ENCODE measurements at regions not wholly inside any gene's neighbourhood (a gene's known extent, or its start where the extent isn't known, plus 50 kb on each side); places are given as distances from the start of the nearest gene placed in this dataset.
"Not testable (repeated sequence)": the region's sequence is repeated elsewhere in the genome, so short reads cannot be mapped to it uniquely, and the experiment has no call there.

GRCh38 chr13:81069822-81070221 lies 728.9 kb upstream of the SPRY2 start:
- not testable (repeated sequence) for DNase-seq

- no peak for DNase-seq
Measured at GRCh38 chr13:81058916-81059290, 718.0 kb upstream of the SPRY2 start.

GRCh38 chr13:81058211-81058915 lies 717.4 kb upstream of the SPRY2 start:
- DNase-seq = no peak

DNA sequence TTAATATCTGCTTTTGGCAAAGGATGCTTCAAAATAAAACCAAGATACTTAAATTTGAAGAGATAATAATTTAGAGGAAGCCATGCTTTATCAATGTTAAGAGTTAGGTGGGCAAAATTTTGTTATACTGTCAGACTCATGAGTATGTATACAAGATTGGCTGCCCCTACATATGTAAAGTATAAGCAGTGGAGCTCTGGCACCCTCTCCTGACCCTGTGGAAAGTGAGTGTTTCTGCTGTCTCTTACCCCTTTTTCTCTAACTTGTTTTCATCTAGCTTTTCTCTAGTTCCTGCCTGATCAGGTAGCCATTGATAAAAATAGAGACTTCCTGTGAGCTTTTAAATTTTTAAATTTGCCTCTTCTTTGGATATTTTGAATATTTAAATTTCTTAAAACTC lies 710.9 kb upstream of the SPRY2 start:
- no peak for DNase-seq

GRCh38 chr13:81048026-81048461 lies 707.1 kb upstream of the SPRY2 start:
- no peak for DNase-seq

DNA sequence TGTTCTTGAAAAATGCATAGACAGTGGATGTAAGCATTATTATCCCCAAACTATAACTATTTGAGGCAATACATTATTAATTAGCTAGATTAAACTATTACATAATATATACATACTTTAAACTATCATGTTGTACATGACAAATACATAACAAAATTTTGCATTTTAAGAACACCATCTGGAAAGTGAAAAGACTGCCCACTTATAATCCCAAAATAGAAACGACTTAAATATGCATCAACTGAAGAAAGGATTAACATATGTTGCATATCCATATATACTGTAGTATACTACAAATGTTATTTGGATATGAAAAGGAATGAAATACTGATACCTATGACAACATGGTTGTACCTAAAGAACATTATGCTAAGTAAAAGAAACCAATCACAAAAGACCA lies 700.8 kb upstream of the SPRY2 start:
- DNase-seq = no peak

DNA sequence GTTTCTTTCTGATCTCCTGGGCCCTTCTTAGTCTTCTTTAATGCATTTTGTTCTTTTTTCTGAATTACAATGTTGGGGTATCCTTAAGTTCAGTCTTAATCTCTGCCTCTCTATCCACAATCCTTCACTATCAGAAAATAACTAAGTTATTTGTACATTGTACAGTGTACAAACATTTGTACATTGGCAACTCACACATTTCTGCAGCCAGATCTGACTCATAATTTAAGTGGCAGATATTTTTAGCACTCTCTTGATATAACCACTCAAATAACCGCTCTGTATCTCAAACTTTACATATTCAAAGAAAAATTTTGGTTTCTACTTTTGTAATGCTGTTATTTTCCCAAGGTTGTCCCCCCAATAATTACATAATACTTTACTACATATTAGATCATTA lies 691.1 kb upstream of the SPRY2 start:
- no peak for DNase-seq

DNA sequence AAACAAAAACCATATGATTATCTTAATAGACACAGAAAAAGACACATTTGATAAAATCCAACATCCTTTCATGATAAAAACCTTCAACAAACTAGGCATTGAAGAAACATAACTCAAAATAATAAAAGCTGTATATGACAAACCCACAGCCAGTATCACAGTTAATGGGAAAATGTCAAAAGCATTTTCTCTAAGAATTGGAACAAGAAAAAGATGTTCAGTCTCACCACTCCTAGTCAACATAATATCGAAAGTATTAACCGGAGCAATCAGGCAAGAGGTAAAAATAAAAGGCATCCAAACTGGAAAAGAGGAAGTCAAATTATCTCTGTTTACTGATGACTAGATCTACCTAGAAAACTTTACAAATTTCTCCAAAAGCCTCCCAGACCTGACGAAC lies 684.2 kb upstream of the SPRY2 start:
- DNase-seq = no peak

DNA sequence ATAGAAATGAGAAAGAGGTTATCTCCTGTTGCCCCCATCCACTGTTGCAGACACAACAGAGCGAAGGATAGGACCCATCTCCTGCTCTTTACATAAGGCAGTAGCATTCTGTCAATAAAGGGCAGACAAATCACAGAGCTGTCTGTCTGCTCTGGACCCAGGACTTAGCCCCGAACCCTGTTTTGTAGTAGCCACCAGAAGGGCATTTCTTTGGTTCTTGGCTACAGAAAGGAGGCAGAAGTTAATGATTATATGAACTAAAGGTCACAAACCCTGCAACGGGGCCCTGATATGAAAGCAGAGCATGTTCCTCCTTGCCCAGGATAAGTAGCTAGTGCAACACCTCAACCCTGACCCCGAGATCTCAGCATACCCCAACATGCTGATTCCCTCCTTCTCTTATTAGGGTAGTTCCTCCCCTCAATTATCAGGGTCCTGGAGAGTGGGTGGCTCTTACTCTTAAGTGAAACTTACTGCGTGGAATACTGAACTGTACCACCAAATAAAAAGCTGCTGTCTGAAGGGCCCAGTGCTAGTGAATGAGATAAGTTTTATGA lies 680.4 kb upstream of the SPRY2 start:
- DNase-seq = no peak

DNA sequence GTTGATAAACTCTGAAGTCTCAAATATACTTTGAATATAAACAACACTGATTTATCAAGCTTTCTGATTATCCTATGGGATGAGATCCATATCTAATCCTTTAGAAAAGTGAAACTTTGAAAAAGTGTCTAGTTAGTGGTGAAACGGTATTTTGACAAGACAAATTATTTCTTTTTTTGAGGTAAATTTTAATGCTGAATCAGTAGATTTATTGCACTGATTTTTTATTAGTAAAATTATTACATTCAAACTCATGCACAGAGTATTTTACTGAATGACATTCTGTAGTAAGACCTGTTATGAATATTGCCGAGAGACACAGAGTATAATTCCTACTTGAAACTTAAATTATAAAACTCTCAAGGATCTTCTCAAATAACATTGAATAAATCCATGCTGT lies 679.1 kb upstream of the SPRY2 start:
- no peak for DNase-seq

DNA sequence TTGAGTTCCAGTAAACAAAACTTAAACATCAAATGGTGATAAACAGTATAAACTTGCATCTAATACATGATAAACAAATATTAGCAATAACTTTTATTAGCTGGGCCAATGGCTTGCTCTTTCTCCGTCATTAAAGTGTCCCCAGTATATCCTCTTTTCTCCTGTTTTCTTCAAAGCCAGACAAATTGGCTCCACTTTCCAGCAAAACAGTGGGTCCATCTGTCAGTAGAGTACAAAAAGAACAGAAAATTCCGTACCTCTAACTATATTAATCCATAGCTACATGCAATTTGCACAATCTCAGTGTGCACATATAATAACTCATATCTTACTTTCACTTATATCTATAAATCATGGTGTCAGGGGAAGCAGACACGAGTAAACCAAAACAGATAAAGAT lies 678.0 kb upstream of the SPRY2 start:
- no peak for DNase-seq

DNA sequence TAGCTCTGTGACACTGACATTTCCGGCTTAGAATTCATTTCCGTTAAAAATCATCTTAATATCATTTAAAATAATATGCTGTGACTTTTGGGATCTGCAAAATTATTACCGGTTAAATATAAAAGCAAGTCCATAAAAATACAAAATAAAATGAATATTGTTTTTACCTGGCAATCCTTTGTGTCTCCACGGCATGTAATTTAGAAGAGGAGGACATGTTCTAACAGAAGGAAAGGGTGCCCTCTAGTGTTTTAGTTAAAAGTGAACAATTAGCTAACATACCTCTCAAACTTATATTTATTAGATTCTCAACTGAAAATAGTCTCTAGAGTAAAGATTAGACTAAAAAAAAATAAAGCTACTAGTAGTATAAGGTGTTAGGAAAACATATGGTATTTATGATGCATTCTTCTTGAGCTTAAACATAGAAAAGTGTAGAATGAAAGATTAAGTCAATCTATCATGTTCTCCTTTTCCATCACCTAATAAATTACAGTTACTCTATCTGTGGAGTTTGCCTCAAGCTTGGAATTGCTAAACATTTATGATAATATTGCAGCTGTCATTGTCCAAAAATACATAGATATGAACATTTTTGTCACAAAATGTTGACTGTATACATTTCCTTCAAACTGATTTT lies 676.7 kb upstream of the SPRY2 start:
- no peak for DNase-seq

- DNase-seq = no peak
Measured at GRCh38 chr13:81012031-81012430, 671.1 kb upstream of the SPRY2 start.

DNA sequence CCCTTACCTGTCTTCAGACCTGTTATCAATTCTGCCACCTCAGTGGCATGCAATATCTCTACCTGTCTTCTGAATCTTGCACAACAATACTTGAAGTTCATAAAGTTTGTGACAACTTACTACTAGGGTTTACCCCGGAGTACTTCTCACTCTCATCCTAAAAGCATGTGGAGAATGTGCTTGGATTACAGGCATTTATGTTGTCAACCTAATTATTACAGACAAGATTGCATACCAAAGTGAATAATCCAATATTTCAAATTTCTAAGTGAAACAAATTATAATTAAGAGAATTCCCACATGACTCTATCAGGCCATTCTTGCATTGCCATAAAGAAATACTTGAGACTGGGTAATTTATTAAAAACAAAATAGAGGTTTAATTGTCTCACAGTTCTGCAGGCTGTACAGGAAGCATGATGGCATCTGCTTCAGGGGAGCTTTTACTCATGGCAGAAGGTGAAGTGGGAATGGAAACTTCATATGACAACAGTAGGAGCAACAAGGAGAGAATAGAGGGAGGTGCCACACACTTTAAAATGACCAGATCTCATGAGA lies 661.0 kb upstream of the SPRY2 start:
- no peak for DNase-seq

DNA sequence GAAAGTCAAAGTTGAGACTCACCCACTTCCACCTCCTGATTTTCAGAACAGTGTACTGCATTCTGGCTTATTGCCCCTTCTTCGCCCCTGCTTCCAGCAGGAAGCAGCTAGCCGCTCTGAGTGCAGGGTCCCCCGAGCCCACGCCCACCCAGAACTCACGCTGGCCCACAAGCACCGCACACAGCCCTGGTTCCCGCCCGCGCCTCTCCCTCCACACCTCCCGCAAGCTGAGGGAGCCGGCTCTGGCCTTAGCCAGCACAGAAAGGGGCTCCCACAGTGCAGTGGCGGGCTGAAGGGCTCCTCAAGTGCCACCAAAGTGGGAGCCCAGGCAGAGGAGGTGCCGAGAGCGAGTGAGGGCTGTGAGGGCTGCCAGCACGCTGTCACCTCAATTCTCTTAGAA lies 657.7 kb upstream of the SPRY2 start:
- DNase-seq = not testable (repeated sequence)

- no peak for DNase-seq
Measured at GRCh38 chr13:80989747-80990146, 648.8 kb upstream of the SPRY2 start.

GRCh38 chr13:80989241-80989640 lies 648.3 kb upstream of the SPRY2 start:
- DNase-seq = no peak

DNA sequence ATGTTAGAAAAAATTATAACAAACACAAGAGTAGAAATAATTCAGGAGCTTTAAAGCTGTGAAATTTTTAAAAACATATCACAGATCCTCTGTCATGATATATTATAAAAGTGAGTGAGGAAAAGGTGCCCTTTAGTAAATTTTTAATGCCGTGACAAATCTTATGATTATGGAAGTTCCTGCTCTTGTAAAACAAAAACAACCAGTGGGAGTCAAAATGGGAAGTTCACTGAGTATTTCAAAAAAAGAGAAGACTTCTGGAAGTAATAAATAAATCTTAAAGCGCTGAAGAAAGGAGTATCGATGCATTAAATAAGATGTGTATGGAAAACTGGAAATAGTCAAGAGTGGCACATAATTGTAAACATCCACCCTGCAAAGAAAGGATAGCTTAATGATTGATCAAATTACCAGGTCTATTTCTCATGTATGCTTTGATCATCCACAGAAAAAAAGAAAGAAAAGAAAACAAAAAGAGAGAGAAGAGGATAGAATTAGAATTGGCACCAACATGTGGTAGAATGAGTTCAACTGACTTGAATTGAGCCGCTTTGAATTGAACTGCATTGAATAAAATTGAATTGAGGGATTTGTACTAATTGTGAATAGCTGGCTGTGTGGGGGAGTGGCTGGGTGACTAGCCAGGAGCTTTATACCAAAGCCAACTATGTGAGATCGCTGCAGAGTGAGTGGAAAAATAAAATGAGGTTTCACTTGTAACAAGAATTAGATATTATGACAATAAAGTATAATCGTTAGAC lies 647.6 kb upstream of the SPRY2 start:
- no peak for DNase-seq

GRCh38 chr13:80979035-80979641 lies 638.2 kb upstream of the SPRY2 start:
- no peak for DNase-seq

DNA sequence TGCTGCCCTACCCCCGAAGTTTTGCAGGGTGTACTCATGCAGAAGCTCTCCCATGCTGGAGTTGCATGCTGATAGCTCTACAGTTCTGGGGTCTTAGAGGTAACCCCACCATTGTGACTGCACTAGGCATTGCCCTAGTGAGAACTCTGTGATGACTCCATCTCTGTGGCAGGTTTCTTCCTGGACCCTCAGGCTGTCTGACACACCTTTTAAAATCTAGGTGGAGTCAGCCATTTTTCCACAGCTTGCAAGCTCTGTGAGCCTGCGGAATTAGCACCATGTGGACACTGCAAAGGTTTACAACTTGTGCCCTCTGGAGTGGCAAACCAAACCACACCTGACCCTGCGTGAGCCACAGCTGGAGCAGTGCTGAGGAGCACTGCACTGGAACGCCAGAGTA lies 636.2 kb upstream of the SPRY2 start:
- no peak for DNase-seq

DNA sequence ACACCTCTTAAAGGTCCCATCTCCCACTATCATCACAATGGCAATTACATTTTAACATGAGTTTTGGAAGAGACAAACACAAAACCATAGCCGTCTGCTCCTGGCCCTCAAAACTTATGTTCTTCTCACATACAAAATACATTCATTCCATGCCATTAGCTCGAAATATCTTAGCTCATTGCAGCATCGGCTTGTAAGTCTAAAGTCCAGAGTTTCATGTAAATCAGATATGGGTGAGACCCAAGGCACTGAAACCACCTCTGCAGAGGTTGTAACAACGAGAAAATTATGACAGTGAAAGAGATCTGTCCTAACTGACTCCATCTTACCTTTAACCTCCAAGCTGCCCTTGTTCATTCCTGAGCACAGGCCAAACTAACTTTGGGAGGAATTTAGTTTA lies 635.0 kb upstream of the SPRY2 start:
- DNase-seq = no peak

- DNase-seq = no peak
Measured at GRCh38 chr13:80973721-80974120, 632.8 kb upstream of the SPRY2 start.

- no peak for DNase-seq
Measured at GRCh38 chr13:80972857-80973478, 632.0 kb upstream of the SPRY2 start.

Data from activated naive CD4-positive, alpha-beta T cell treated with anti-CD3 and anti-CD28 coated beads, Interleukin-2, amount 50 U/mL, for 16 hours (primary cell).